ENCODE measurements at regions not wholly inside any gene's neighbourhood (a gene's known extent, or its start where the extent isn't known, plus 50 kb on each side); places are given as distances from the start of the nearest gene placed in this dataset.

DNA sequence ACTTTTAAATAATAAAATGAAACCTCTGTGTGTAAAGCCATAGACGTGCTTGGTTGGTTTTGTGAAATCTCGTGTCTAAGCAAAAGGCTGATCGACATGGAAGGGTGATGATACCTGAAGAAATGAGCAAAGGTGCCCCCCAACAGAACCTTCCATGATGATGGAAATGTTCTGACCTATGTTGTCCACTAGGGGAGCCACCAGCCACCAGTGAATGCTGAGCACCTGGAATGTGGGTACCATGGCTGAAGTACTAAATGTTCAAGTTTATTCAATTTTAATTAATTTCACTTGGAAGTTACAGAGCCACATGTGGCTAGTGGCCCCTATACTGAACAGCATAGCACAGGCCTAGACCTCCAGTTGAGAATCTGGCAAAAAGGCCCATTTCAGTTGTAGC lies 158.8 kb downstream of the POLR2M start (continued):
- TF ChIP-seq CHD7 (IDR thresholded peaks at IDR 0.05; ENCODE audit: insufficient replicate concordance, low read length) (no peak), RAD21 (IDR thresholded peaks at IDR 0.05 in 1 of 2, conservative IDR thresholded peaks at IDR 0.05 in 1 of 2; ENCODE audit: low read depth in 2 of 2, low read length in 2 of 2) (peak; percentile 57 to 63), NANOG (IDR thresholded peaks at IDR 0.05; ENCODE audit: insufficient read depth, low read depth, low read length, poor library complexity, severe bottlenecking) (no peak), EP300 (IDR thresholded peaks at IDR 0.05; ENCODE audit: borderline replicate concordance in 1 of 2, low read depth in 2 of 2, low read length in 2 of 2) (no peak), TBP (IDR thresholded peaks at IDR 0.05; ENCODE audit: low read depth, low read length) (no peak), NRF1 (IDR thresholded peaks at IDR 0.05; ENCODE audit: low read depth, low read length) (no peak), SIRT6 (IDR thresholded peaks at IDR 0.05; ENCODE audit: low read length) (no peak), CBX8 (IDR thresholded peaks at IDR 0.05; ENCODE audit: borderline replicate concordance, low read depth, low read length) (no peak), SIN3A (conservative IDR thresholded peaks at IDR 0.05 in 1 of 2, IDR thresholded peaks at IDR 0.05 in 1 of 2; ENCODE audit: low read depth in 1 of 2, low read length in 2 of 2) (no peak), RXRA (IDR thresholded peaks at IDR 0.05; ENCODE audit: insufficient read depth, low read depth, low read length) (no peak), RNF2 (IDR thresholded peaks at IDR 0.05; ENCODE audit: borderline replicate concordance, low read depth, low read length, missing control alignments, poor library complexity, severe bottlenecking) (no peak)

Measured in H1 (cell line).